ENCODE measurements at regions not wholly inside any gene's neighbourhood (a gene's known extent, or its start where the extent isn't known, plus 50 kb on each side); places are given as distances from the start of the nearest gene placed in this dataset.

DNA sequence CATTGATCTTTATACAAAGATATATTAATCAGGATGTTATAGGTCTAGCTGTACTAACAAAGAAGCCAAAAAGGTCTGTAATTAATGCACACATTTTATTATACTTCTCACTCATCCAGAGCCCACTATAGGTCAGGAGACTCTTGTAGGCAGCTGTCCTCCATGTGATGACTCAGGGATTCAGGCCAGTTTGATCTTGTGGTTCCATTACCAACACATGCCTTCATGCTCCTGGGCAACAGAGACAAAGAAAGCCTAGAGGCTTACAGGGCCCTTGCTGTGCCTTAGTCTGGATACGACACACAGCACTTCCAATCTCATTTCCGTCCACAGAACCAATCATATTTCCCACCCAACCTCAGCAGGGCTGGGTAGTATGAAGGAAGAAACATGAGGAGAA lies 150.3 kb upstream of the NCAM1 start:
- DNase-seq (ENCODE audit: low read depth), result no peak

DNA sequence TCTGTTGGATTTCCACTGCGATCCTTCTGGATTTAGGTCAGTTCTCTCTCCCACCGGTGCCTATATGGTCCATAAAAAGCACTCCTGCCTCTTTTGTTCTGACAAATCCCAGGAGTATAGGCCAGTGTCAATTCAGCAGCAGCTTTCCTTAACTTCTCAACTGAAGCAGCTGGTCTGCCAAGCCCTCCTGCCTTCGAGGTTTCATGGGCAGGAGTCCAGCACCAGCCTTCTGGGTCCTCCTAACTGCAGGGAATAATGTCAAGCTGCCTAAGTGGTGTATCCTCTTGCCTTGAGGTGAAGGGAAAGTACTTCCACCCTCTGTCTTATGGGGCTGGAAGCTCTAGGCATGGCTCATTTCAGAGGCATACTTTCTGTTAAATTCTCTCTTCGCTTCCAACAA lies 149.4 kb upstream of the NCAM1 start:
- DNase-seq (ENCODE audit: low read depth), result no peak

DNA sequence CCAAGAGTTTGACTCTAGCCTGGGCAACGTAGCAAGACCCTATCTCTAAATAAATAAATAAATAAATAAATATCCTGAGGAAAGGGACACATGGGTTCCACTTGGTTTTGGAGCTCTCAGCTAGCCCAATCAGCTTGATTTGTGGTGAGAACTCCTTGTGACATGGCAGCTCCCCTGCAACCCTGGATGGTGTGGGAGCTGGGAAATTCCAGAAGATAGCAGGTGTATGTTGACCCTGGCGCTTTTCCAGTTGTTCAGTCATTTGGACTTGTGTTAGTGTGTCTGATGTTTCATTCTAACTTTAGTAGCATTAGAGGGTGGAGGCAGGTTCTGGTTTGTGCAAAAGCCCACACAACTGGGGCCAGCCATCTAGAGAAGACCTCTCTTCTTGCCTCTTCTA lies 148.5 kb upstream of the NCAM1 start:
- DNase-seq (ENCODE audit: low read depth), result no peak

DNA sequence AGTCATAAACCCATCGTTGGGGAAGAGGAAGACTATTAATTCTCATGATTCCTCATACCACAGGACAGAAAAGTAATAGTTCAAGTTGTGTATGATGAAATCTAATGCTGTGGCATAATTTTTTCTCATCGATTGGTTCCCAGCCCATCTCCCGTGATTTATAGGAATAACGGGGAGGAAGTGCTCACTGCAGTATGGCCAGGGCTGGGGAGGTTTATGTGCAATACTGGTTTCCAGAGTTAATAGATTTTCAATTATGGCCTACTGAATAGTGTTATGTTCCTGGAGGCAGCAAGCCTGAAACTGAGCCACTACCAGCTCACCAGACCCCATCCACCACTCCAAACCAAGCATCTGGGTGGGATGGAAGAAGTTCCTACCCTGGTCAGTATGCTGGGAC lies 147.1 kb upstream of the NCAM1 start:
- DNase-seq (ENCODE audit: low read depth), result no peak

DNA sequence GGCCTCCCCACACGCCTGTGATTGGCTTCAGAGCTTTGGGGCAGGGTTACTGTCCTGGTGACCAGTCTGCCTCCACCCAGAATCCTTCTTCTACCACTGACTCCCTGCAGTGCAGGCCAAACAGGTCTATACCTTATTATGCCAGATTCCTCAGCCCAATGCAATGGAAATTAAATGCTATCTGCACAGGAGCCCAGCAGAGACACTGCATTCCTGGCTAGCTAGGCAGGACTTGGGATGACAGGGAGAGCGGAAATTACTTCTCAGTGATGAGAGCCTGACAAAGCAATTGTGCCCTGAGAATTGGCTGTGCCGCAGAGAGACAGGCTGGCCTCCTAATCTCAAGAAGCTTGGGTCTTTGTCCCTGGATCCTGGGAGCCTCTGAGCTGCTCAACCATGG lies 143.8 kb upstream of the NCAM1 start:
- DNase-seq (ENCODE audit: low read depth), result no peak

DNA sequence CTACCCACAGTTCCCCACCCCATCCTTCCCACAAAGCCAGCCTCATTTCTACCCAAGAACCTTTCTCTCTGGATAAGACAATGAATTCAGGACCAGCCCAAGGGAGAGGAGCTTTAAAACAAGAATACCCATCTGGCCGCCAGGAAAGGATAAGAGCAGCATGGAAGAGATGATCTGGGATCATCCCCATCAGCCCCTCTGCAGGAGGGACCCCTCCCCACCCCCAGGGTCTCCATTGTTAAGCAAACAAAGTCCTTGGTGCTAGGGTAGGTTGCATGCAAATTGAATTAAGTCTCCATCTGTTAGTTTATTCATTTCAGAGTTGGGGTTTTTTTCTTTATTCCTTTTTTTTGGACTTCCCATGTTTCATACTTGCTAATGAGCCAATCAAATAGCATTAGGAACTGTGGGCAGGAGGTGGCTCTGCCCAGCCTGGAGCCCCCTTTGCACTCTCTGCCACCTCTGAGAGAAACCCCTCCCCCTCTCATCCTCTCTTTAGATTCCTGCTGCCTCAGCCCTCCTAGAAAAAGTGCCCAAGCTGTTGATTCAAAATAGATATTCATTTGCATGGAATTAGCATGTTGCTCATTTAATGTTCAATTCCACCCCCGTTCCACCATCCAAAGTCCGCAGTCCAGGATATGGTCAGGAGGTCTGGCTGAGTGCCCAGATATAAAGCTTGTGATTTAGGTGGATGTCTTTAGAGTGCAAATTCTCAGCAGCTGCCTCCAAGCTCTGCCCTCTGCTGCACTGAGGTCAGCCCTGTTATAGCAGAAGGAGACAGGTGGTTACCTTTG lies 138.5 kb upstream of the NCAM1 start:
- DNase-seq (ENCODE audit: low read depth), result no peak

DNA sequence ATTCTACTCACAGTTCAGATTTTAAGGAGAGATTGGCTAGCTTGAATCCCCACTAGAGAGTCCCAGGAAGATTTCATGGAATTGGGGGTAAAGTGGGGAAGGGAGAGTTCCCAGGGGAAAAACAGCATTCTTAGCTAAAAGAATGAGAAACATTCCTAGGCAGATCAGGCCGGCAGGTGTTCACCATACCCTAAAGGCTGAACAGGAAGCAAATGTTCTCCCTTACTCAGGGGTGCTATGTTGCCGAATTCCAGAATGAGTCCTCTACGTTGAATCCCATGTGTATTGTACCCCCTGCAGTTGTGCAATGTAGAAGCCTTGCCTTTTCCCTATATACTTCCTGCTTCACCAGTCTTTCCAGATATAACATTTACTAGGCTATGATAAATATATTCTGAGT lies 135.2 kb upstream of the NCAM1 start:
- DNase-seq (ENCODE audit: low read depth), result no peak

DNA sequence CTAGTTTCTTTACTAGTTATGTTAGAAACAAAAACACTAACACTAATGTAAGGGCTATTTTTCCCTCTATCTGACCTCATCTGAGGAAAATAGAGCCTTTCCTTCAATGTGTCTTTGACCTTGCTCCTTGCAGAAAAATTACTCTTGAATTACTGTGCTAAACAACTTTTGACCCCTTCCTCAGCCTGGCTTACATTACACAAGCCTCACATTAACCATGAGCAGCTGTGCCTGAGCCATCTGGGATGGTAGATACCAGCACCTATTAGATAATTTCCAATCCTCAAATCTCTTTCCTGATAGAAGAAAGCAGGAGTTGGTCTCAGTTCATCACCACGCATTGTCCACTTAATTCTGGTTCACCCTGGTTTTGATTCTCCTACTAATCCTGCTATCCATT lies 134.4 kb upstream of the NCAM1 start:
- no peak for DNase-seq (ENCODE audit: low read depth)

DNA sequence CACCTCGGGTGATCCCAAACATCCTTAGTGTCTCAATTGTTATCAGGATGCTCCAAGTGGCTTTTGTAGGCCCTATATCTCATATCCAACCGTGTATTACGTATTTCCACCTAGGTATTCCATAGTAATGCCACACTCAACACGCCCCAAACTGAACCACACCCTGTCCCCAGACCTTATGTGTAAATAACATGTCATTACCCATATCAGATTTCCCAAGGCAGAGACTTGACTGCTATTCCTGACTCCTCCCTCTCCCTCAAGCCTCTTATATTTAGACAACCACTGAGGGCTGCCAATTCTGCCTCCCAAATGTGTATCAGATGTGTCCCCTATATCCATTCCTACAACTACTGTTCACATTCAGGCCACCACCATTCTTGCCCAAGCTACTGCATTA lies 132.8 kb upstream of the NCAM1 start:
- no peak for DNase-seq (ENCODE audit: low read depth)

DNA sequence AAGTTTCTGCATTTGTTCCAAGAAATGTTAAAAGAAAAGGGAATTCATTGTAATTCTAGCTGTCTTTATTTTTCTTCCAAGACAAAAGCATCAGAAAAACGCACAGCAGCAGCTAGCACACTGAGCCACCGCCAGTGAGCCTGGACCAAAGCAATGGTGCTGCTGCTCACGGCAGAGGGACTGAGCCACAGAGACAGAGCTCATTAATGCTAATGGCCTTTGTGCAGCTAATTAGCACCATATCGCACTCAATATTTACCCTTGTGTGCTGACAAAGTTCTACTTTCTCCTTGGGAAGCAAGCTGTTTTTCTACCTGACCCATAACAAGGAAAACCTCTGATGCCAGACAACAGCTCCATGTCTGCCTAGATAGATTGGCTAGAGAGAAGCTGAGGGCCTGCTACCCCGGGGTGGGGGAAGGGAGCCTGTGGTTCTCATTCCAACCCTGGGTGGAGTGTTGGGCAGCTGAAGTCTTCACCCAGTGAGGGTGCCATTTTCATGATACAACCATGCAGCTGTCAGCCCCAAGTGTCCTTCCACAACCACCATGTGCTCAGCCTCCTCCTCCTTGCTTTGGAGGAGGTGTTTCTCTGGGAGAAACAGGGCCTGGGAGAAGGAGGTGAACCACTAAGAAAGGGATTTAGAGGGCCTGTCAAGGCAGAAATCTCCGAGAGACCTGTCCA lies 131.1 kb upstream of the NCAM1 start:
- DNase-seq (ENCODE audit: low read depth), result no peak

DNA sequence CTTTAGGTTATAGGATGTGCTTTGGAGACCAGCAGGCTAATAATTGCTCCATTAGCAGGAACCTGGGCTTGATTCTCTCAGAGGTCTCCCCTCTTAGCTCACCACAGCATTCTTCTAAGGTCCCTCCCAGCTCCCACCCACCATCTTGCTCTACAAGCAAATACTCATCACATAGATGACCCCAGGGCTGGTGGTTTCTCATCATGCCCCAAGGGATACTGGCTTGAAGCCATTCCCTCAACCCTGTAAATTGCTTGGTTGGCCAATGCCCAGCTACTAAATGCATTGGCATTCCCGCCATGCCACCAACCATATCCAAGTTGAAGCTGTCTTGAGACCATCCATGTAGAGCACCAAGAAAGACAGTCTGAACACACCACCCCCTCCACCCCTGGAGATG lies 130.2 kb upstream of the NCAM1 start:
- no peak for DNase-seq (ENCODE audit: low read depth)

DNA sequence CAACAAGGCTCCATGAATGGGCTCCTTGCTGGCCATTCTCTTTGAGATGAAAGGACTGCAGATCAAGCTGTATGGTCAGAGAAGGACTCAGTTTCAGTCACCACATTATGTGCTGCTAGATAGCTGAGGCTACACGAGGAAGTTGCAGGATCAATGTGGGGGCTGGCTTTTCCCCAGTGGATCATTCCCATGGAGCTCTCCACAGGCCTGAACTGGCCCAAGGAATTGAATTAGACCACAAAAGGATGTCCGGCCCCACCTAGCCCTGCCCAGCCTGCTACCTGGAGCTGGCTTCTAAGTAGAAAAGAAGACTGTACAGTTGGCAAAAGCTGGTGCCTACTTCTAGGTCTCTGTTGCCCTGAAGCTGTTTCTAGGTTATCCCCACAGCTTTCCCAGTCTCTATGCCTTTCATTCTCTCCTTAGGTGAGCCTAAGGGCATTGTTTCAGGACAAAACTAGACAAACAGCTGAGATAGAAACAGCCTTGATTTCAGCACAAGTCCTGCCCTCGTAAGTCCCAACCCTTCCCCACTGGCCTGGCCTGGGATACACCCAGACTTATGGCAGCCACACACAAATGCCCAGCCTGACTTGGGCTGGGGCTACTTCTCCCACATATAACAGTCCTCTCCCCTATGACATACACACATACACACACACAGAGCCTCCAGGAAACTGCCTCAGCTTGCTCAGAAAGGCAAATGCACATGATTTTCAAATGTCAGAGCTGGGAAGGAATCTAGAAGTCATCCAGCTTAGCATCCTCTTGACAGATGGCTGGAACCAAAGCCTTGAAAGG lies 129.1 kb upstream of the NCAM1 start:
- no peak for DNase-seq (ENCODE audit: low read depth)

DNA sequence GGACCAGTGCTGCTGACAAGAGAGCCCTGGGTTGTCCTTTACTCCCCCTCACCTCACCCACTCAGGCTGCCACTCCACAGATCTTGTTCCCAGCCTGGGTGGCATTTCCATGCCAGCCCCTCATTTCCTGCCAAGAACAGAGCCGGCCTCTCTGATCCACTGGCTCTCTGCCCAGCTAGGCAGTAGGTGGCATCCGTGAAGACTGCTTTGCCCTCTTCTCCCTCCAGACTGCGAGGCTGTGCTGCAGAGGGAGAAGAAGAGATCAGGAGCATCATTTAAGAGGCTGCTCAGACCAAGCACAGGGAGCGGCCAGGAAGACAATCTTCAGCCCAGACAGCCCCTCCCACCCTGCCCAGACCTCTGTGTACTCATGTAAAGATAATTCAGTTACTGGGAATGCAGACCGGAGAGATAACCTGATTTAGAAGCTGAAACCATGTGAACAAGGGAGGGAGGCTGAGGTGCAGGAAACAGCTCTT lies 126.9 kb upstream of the NCAM1 start:
- peak; percentile 13 for DNase-seq (ENCODE audit: low read depth)

DNA sequence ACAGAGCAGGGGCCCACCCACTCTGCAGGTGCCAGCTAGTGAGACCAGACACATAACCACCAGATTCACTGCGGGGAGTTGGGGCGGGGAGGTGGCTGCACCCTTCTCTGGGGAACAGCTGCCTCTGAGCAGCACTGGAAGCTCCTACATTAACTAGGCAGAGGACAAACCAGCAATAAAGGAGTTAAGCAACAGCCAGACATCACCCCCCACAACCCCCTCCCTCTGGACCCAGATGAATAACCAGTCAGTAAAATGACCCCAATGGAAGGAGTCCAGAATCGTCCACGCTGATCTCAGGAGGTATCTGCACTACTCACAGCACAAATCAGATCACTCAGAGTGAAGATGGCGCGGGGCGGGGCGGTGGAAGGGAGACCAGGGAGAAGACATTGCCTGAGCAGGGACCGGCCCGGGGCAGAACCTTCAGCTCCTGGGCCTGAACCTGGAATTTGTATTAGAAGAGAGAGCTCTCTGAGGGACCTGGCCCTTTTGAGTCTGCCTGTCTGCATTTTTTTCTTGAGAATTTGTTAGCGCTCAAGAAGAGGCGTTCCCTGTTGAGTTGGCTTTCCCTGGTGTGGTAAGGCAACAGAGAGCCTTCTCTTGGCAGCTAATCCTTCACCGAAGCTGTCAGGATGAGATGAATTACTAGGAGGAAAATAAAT lies 125.5 kb upstream of the NCAM1 start:
- no peak for DNase-seq (ENCODE audit: low read depth)

DNA sequence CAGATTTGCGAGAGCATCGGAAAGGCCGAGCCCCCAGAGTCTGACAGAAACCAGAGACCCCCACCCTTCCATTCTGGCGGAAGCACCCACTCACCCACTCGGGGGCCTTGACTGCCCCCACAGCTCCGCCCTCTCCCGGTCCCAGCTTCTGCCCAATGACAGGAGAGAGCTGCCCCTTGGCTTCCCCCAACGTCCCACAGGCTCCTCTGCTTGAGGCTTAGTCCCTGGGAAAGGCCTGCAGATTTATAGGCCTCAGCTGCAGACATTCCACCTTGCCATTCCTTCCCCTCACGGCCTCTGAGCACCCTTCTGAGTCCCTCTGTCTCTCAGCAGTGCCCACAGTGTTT lies 125.0 kb upstream of the NCAM1 start:
- no peak for DNase-seq (ENCODE audit: low read depth)

DNA sequence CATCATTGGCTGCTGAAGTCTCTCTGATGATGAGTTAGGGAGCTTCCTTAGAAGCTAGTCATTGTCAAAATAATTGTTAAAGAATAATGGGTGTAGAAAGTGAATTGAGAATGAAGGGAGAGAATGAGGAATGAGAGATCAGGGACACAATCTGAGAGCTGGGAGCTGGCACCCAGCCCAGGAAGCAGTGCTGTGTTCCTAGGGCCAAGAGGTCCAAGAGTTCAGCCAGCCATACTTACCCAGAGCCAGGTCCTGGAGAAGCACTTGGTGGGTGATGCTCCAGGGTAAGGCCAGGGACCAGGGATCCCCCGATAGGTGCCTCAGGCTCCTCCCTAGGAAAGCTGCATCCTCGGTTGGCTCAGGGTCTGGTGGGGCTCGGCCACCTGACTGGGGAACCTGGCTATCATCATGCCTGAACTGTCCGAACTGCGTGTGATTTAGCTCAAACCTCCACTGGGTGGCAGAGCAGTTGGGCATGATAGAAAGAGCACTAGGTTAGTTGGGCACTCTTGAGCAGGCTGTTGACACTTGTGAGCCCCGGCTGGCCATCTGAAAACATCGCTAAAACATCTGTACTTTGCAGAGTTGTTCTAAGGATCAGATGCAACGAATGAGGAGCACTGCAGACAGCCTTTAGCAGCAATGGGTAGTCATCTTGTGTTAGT lies 123.9 kb upstream of the NCAM1 start:
- peak; percentile 8 for DNase-seq (ENCODE audit: low read depth)

DNA sequence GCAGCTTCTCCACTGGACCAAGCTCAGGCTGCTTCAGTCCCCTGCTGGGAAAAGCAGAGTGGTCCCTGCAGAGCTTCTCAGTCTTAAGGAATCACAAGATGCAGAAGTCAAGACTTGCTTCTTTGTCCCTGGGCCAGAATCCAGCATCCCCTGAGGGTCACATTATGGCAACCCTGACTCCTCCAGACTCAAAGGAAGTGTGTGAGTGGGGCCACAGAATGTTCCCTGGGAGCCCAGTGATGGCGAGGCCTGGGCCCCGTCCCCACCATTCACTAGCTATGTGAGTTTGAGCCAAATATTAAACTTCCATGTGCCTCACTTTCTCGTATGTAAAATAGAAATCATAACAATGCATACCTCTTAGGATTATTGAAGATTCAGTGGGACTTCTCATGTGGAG lies 122.2 kb upstream of the NCAM1 start:
- no peak for DNase-seq (ENCODE audit: low read depth)

DNA sequence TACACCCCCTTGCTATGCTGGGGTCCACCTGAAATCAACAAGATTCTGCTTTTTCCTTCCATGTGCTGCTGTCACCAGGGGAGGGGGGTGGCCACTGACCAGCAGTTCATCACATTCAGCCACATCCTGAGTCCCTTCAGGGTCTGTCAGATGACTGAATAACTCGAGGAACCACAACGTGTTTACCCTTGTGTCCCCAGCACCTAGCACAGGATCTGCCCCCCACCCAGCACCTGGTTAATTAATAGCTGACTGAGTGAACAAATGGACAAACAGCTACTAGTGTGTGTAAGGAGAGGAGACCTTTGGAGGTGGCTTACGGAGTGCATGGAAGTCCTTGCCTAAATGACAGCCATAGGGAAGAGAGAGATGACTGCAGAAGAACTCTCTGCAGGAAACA lies 119.5 kb upstream of the NCAM1 start:
- no peak for DNase-seq (ENCODE audit: low read depth)

DNA sequence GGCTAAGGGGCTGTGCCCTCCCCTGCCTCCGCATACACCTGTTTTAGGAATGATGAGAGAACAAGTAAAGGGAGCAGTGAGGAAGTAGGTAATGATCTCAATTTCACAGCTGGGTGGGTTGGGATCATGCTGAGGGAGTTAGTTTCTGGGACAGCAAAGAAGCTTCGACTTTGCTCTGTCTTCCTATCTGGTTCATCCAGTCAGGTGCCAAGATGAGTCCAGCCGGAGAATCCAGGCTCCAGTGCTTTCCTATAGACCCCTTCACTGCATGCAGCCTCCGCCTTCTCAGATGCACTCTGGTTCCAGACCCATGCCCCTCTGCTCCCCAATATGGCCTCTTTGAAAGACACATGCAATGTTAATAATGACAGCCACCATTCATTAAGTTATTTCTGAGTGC lies 119.1 kb upstream of the NCAM1 start:
- DNase-seq (ENCODE audit: low read depth), result no peak

DNA sequence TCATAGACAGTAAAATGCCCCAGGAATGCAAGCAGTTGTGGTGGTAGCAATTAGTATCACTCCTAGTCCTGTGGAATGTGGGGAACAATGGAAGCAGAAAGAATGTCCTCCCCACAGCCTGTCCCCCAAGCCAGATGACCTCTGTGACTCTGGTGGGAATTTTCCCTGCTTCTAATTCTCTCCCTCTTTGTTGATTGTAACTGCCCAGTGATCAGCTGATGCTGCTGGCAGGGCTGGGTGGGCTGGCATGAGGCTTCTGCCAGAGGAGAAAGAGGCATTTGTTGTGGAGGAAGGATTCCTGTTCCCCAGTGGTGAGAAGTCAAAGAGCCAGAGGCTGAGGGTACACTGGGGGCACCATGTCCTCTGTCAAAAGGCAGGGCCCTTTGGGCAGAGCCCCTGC lies 116.7 kb upstream of the NCAM1 start:
- DNase-seq (ENCODE audit: low read depth), result no peak

DNA sequence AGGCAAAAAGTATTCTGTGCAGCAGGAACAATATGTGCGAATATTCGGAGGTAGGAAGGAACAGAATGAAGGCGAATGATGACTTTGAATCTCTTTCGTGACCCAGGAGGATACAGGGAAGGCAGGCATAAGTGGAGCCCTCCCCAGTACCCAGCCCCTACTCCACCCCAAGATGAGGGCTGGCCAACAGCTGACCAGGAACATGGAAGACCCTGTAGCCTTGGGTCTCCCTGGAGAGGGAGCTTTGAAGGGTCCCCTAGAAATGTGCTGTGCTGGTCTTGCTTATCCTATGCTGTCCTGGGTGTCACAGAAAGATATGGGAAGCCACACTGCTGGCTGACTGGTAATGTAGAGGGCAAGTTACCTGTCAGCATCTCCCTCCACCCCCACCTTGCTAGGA lies 113.7 kb upstream of the NCAM1 start:
- no peak for DNase-seq (ENCODE audit: low read depth)
